GM21423 (cell line): ENCODE measurements at regions not wholly inside any gene's neighbourhood (a gene's known extent, or its start where the extent isn't known, plus 50 kb on each side); places are given as distances from the start of the nearest gene placed in this dataset.

Experiments
- ATAC-seq: cut with Tn5 transposase; IDR thresholded peaks from one replicate; pipeline ENCODE4 v1.9.1; 2021; ENCODE audit warnings: mild to moderate bottlenecking, moderate library complexity; ENCODE audit not compliant: unreplicated experiment

DNA sequence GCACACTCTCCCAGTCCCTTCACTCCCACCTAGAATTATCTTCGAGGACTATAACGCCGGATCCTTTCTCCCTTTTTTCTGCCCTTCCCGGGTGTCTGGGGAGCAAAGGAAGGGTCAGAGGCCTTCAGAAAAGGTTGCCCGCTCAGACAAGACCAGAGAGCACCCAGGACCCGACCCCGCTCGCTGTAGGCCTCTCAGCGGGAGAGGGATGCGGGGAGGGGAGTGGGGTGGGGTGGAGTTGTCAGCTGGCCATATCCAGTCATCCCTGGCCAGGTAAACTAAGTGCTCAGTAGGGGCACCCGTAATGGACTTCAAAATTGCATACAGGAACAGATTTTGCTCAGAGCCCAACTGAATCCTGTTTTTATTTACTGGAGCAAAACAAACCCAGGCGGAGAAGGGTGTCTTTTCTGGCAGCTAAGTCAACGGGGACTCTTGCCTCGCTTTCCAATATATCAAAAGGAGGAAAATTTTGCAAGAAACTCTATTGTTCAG, 65.0 kb downstream of the NOL4 start:
- no peak for ATAC-seq

GRCh38 chr18:34158881-34159690, 65.6 kb downstream of the NOL4 start:
- ATAC-seq, result no peak

DNA sequence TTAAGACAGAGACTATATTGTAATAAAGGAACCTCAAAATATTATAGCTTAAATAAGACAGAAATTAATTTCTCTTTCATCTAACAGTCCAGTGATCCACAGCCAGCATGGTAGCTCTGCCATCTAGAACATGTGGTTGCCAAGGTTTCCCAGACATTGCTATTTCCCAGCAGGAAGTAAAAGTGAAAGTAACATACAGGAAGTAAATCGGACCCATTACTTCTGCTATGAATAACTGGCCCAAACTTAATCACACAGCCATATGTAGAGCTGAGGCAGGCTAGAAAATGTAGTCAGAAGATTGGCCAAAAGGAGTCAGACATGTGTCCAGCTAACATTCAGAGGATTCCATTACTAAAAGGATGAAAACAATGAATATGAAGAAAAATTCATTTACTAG, 71.0 kb downstream of the NOL4 start:
- peak; percentile 63 for ATAC-seq

- ATAC-seq, result no peak
These were observed 93.7 kb downstream of the NOL4 start for GRCh38 chr18:34131006-34131405.

DNA sequence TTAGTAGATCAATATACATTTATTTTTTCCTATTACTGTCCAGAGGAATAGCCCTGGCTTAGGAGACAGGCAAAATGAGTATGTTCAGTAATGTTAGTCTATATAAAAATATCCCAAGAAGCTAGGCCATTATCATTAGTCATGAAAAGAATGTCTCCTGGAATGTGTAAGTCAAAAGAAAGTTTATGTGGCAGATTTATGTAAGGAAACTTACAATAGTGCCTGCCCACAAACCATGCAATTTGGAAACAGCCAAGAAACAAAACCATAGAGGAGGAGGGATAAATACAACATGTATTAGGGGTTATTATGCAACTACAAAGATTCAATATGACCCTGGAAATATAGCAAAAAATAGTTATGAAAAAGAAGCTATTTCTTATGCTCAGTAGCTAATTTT, 96.3 kb downstream of the NOL4 start:
- ATAC-seq, result no peak

GRCh38 chr18:34126121-34126520, 98.6 kb downstream of the NOL4 start:
- ATAC-seq, result no peak

GRCh38 chr18:34122724-34123334, 101.9 kb downstream of the NOL4 start:
- peak; percentile 84 for ATAC-seq

- ATAC-seq, result no peak
These were observed 103.5 kb downstream of the NOL4 start for GRCh38 chr18:34121200-34121721.

DNA sequence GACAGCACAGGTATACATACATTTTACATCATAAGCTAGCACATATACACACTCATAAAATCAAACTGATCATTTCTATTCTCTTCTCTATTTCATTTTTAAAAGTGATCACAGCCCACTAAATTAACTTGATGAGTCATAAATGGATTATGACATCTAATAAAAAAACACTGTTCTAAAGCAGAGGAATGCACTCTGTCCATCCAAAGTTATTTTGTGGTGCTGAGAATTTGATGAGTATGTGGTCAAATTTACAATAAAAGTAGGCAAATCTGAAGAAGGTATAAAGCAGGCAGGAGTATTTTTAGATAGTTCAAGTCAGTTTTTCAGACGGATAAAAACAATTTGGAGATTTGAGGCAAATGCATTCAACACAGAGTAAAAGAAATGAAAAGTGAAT, 104.4 kb downstream of the NOL4 start:
- ATAC-seq, result no peak

GRCh38 chr18:34117319-34117718, 107.4 kb downstream of the NOL4 start:
- ATAC-seq, result no peak

DNA sequence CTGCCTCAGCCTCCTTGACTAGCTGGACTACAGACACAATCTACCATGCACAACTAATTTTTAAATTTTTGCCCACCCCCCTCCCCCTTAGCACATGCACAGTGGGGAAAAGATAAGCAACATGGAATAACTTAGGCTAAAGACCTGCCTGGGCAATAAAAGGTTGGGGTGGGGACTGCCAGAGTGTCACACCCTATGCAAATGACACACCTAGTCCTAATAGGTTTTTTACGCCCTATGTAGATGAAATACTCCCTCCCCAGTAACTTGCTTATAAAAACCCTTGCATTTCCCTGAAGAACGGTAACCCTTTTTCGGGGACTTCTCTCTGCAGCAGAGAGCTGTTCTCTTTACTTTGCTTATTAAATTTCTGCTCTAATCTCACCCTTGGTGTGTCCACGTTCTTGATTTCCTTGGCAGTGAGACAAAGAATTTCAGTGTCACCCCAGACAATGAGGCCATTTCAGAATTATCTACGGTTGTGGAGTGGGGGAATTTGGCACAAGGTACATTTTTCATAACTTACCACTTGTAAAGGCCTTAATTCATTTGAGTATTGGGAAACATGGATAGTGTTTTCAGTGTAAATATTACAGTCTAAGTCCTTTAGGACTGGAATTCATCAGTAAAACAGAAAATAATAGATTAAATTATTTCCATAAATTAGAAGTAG, 109.2 kb downstream of the NOL4 start:
- ATAC-seq, result no peak

DNA sequence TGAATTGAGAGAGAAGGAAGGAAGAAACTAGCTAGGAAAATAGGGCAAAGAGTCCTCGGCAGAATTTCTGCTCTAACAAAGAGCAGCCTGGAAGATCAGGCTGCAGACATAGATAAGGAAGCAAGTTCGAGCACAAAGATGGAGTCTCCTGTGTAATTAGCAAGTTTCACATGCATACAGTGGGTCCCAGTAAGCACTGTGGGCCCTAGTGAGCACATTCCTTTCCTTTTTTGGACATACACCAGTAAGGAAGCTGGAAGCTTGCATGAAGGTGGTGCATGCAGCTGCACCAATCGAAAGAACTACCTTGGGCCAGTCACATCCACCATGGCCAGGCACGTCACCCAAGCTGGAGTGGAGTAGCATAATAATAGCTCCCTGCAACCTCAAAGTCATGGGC, 109.7 kb downstream of the NOL4 start:
- ATAC-seq, result no peak

DNA sequence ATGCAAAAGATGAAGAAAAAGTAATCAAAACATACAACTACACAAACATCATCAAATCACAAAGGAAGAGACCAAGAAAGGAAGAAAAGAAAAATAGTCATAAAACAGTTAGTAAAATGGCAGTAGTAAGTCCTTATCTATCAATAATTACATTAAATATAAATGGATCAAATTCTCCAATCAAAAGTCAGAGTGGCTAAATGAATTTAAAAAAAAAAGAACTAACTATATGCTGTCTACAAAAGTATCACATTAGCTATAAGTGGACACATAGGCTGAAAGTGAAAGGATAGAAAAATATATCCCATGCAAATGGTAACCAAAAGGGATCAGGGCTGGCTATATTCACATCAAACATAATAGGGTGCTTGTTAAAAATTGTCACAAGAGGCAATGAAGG, 116.5 kb downstream of the NOL4 start:
- ATAC-seq, result no peak

DNA sequence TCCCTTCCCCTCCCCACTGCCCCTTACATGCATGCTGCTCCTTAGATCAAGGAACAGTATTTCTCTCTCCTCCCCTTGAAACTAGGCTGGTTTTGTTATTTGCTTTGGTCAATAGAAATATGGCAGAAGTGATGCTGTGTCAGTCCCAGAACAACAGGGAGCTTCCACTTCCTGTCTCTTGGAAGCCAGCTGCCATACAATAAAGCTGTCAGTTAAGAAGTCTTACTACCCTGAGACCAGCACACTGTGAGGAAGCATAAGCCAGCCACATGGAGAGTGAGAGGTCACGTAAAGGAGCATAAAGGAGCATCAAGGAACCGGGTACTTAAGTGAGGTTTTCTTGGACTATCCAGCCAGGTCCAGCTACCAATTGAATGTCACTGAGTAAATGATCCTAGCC, 126.6 kb downstream of the NOL4 start:
- ATAC-seq, result no peak

GRCh38 chr18:34097312-34097711, 127.4 kb downstream of the NOL4 start:
- ATAC-seq, result no peak

DNA sequence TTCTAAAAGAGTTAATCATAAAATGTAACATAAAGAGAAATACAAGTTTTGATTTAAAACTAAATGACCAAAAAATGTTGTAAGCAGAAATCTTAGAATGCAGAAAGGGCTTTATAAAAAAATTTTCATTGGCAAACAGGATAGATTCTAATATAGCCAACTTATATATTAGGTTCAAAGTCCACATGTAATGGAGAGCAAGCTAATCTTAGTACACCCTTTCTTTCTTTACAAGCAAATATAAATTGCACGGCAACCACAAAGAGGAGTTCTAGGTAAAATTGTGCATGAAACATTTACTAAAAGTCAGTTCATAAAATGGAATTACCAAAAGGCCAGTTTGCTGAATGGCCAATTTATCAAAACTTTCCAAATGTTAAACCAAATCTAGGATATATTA, 130.6 kb downstream of the NOL4 start:
- ATAC-seq, result no peak

DNA sequence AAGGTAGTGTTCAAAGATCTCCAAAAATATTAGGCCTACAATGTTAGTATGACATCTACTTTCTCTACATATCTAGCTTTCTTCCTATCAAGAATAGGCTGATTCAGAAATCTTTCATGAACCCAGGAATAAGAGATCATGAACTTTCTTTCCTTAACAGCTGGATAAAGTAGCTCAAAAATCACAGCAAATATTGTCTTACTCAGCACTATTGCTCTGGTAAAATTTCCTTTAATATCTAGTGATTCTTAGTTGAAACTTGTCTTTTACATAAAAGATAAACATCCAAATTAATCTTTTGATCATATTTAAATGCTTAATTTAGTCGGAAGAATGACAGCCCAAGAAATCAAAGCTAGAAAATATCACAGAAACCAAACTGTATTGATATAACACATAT, 131.9 kb downstream of the NOL4 start:
- no peak for ATAC-seq

DNA sequence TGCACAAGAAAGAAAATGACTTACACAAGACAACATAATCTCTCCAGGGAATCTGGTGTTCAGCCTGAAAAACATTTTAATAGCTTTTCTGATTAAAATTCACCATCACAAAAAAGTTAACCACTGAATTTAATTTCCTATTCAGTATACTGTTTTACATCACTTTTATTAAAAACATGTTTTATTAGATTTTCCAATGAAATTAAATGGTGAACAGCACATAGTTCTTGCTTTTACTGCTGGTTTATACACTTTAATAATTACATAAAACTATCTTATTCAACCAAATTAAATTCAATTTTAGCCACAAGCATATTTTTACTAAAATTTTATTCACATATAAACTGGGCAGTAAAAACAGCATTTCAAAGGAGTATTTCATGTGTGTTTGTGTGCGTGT, 138.3 kb downstream of the NOL4 start:
- ATAC-seq, result no peak

DNA sequence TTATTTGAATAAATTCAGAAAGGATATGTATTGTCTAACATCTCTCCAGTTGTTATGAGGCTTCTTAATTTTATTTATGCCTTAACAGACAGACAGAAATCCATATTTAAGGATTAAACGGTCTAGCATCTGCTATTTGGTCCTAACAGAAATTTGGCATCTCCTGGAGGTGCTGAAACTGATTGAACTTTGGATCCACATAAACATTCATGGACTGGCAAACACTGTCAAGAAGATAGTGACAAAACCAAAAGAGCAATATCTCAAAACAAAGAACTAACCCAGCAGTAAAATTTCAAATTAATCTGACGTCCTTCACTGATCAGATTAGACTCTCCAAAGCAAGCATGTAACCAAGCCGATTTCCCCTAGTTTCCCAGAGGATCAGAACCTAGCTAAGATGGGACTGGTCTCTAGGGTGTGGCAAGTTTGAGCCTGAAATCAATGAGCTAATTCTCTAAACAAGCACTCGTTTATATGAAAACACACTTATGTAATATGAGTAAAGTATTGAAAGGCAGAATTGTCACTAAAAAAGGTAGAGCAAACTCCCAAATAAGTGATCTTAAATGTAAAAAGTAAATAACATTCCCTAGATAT, 139.5 kb downstream of the NOL4 start:
- ATAC-seq, result no peak

GRCh38 chr18:34084635-34085034, 140.1 kb downstream of the NOL4 start:
- no peak for ATAC-seq

GRCh38 chr18:34083910-34084535, 140.7 kb downstream of the NOL4 start:
- no peak for ATAC-seq
